PC-9 (cell line): ENCODE measurements at regions not wholly inside any gene's neighbourhood (a gene's known extent, or its start where the extent isn't known, plus 50 kb on each side); places are given as distances from the start of the nearest gene placed in this dataset.
"Not testable (repeated sequence)": the region's sequence is repeated elsewhere in the genome, so short reads cannot be mapped to it uniquely, and the experiment has no call there.

ENCODE experiments used
- BruUV-seq: library from RNA; stranded (reverse); fragments of 400-500 nt; replicated peaks from 2 replicates; lab custom pipeline; 2021; lab: Mats Ljungman, UMichigan
- CTCF ChIA-PET: fragments of 300-600 bp; sonication (Branson Sonifier 250); formaldehyde crosslinking; loops from one replicate; lab custom pipeline; 2022; ENCODE audit warnings: antibody characterized with exemption; lab: Charles Lee
- POLR2A ChIA-PET: fragments of 300-600 bp; sonication (Branson Sonifier 250); formaldehyde crosslinking; loops from one replicate; lab custom pipeline; 2022; ENCODE audit warnings: antibody characterized with exemption; ENCODE audit not compliant: unreplicated experiment; lab: Charles Lee
- DNase-seq, 2 experiments: peaks; one replicate each; pipeline versions ENCODE4 v3.0.0 to v3.0.0-alpha.2; 2015 to 2022; ENCODE audit warnings: mixed read lengths in 1 of 2
- H2AFZ ChIP-seq: fragments of 200-600 bp; sonication (generic); 2 replicates; pipeline ENCODE4 v1.8.1; 2017; ENCODE audit warnings: antibody characterized with exemption
- H3F3A ChIP-seq: fragments of 200-600 bp; sonication (generic); 2 replicates; pipeline ENCODE4 v1.8.1; 2017; ENCODE audit warnings: antibody characterized with exemption, mild to moderate bottlenecking, low read depth; ENCODE audit not compliant: insufficient read depth
- H3K27ac ChIP-seq: fragments of 200-600 bp; sonication (generic); 2 replicates; pipeline ENCODE4 v1.6.1; 2016; ENCODE audit warnings: mixed run types
- H3K27me3 ChIP-seq: fragments of 200-600 bp; sonication (generic); 2 replicates; pipeline ENCODE4 v1.6.1; 2016; ENCODE audit warnings: low read depth, mixed run types; ENCODE audit not compliant: insufficient read depth
- H3K36me3 ChIP-seq: fragments of 200-600 bp; sonication (generic); 2 replicates; pipeline ENCODE4 v1.6.1; 2016; ENCODE audit warnings: low read depth, mixed run types
- H3K4me1 ChIP-seq: fragments of 200-600 bp; sonication (generic); replicated peaks from 2 replicates; pipeline ENCODE4 v1.6.1; 2016; ENCODE audit warnings: mixed run types; ENCODE audit not compliant: insufficient read depth
- H3K4me2 ChIP-seq: fragments of 200-600 bp; sonication (generic); 2 replicates; pipeline ENCODE4 v1.6.1; 2017; ENCODE audit warnings: mixed run types
- H3K4me3 ChIP-seq: fragments of 200-600 bp; sonication (generic); 2 replicates; pipeline ENCODE4 v1.6.1; 2016; ENCODE audit warnings: mixed run types
- H3K79me2 ChIP-seq: fragments of 200-600 bp; sonication (generic); 2 replicates; pipeline ENCODE4 v1.6.1; 2017; ENCODE audit warnings: low read depth, mixed run types
- H3K9me2 ChIP-seq: fragments of 200-600 bp; sonication (generic); 2 replicates; pipeline ENCODE4 v1.8.1; 2017; ENCODE audit warnings: mild to moderate bottlenecking; ENCODE audit not compliant: insufficient read depth
- H3K9me3 ChIP-seq: fragments of 200-600 bp; sonication (generic); 2 replicates; pipeline ENCODE4 v1.8.1; 2016; ENCODE audit warnings: low read depth; ENCODE audit not compliant: insufficient read depth
- H4K20me1 ChIP-seq: fragments of 200-600 bp; sonication (generic); 2 replicates; pipeline ENCODE4 v1.8.1; 2017; ENCODE audit not compliant: insufficient read depth
- EZH2 ChIP-seq: fragments of 200-600 bp; sonication (generic); IDR thresholded peaks from 2 replicates; pipeline ENCODE4 v1.8.0; 2017; ENCODE audit warnings: antibody characterized with exemption, low read depth
- intact Hi-C: fragments of 100-400 bp; cut with micrococcal nuclease; formaldehyde crosslinking; loops from one replicate; pipeline ENCODE4 v1.10.0; 2022; ENCODE audit not compliant: unreplicated experiment
- TF ChIP-seq, protein P1 (sequence below): fragments of 200-600 bp; sonication (generic); conservative IDR thresholded peaks from 2 replicates; pipeline ENCODE4 v1.6.1; 2017; ENCODE audit warnings: mixed run types, antibody characterized with exemption, mild to moderate bottlenecking, moderate library complexity

GRCh38 chr15:96147267-96147666 is 183.2 kb upstream of the NR2F2 start:
- no peak overlapping the region for H3K27ac ChIP-seq
- no peaks in the 10 kb centered on the region for H3K79me2 ChIP-seq
- ChIA-PET CTCF (no interaction called here), POLR2A (no interaction called here)
- H3K9me2 ChIP-seq, result no peaks in the 10 kb centered on the region
- H3K27me3 ChIP-seq, result no peaks in the 10 kb centered on the region
- H3F3A ChIP-seq, result no peaks in the 10 kb centered on the region
- H2AFZ ChIP-seq, result no peak overlapping the region
- DNase-seq, result no peak
- H3K9me3 ChIP-seq, result no peaks in the 10 kb centered on the region
- TF ChIP-seq, protein P1, sequence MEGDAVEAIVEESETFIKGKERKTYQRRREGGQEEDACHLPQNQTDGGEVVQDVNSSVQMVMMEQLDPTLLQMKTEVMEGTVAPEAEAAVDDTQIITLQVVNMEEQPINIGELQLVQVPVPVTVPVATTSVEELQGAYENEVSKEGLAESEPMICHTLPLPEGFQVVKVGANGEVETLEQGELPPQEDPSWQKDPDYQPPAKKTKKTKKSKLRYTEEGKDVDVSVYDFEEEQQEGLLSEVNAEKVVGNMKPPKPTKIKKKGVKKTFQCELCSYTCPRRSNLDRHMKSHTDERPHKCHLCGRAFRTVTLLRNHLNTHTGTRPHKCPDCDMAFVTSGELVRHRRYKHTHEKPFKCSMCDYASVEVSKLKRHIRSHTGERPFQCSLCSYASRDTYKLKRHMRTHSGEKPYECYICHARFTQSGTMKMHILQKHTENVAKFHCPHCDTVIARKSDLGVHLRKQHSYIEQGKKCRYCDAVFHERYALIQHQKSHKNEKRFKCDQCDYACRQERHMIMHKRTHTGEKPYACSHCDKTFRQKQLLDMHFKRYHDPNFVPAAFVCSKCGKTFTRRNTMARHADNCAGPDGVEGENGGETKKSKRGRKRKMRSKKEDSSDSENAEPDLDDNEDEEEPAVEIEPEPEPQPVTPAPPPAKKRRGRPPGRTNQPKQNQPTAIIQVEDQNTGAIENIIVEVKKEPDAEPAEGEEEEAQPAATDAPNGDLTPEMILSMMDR, result no peak
- no peak for TF ChIP-seq EZH2
- no peak overlapping the region for H3K4me3 ChIP-seq
- H3K36me3 ChIP-seq, result no peaks in the 10 kb centered on the region
- H3K4me1 ChIP-seq, result 0 out of 2 replicates have a peak, but pooled peaks cover 5% of the 10 kb centered on the region
- no peak overlapping the region for H3K4me2 ChIP-seq
- no peaks in the 10 kb centered on the region for H4K20me1 ChIP-seq
- intact Hi-C loops, result no loop called here
- BruUV-seq, result no TSS peak

DNA sequence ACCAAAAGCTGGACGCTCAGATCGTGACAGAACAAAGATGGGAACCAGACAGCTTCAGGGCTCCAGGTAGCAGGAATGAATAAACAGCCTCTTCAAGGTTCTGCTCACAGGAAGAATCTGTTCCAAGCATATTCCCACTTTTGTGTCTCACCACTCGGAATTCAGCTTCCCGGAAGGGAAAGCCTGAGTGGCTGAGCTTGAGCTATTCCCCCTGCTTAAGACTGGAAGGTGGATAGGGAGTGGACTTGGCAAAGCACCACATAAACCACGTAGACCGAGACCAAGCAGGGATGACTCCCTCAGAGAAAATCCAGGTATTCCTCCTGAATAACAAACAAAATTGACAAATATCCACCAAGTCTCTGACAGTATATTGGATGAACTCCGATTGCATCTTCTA is 180.2 kb upstream of the NR2F2 start:
- TF ChIP-seq EZH2, result no peak
- TF ChIP-seq, protein P1, result no peak
- CTCF ChIA-PET, result no interaction called here
- no peak for DNase-seq

DNA sequence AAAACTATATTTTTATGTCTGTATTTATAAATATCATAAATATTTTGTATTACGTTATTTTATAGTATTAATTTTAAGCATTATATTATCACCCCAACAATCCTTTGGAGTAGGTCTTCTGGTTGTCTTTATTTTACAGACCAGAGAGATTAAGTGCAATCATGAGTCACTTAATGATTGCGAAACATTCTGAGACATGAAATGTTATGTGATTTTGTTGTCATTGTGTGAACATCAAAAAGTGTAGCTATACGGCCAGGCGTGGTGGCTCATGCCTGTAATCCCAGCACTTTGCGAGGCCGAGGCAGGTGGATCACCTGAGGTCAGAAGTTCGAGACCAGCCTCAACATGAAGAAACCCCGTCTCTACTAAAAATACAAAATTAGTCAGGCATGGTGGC is 178.8 kb upstream of the NR2F2 start:
- H3F3A ChIP-seq, H3K9me3 ChIP-seq, H3K36me3 ChIP-seq, H3K9me2 ChIP-seq, H3K27ac ChIP-seq, H3K4me1 ChIP-seq, H2AFZ ChIP-seq, POLR2A ChIA-PET, H3K4me3 ChIP-seq, H4K20me1 ChIP-seq, BruUV-seq, H3K27me3 ChIP-seq, H3K79me2 ChIP-seq, intact Hi-C loops, CTCF ChIA-PET, H3K4me2 ChIP-seq: not testable (repeated sequence)
- DNase-seq, result peak; percentile 14 to 67

More for the DNA sequence above, 180.2 kb upstream of the NR2F2 start:
- no peaks in the 10 kb centered on the region for H3F3A ChIP-seq
- no TSS peak for BruUV-seq
- H3K36me3 ChIP-seq, result no peaks in the 10 kb centered on the region
- H3K4me2 ChIP-seq, result no peak overlapping the region
- no peaks in the 10 kb centered on the region for H3K27me3 ChIP-seq
- H3K27ac ChIP-seq, result no peak overlapping the region
- H3K9me3 ChIP-seq, result no peaks in the 10 kb centered on the region
- no peaks in the 10 kb centered on the region for H3K9me2 ChIP-seq
- POLR2A ChIA-PET, result no interaction called here
- H4K20me1 ChIP-seq, result no peaks in the 10 kb centered on the region
- H3K4me3 ChIP-seq, result no peak overlapping the region
- H2AFZ ChIP-seq, result no peak overlapping the region
- H3K4me1 ChIP-seq, result 0 out of 2 replicates have a peak, but pooled peaks cover 5% of the 10 kb centered on the region
- no peaks in the 10 kb centered on the region for H3K79me2 ChIP-seq
- intact Hi-C loops, result no loop called here

DNA sequence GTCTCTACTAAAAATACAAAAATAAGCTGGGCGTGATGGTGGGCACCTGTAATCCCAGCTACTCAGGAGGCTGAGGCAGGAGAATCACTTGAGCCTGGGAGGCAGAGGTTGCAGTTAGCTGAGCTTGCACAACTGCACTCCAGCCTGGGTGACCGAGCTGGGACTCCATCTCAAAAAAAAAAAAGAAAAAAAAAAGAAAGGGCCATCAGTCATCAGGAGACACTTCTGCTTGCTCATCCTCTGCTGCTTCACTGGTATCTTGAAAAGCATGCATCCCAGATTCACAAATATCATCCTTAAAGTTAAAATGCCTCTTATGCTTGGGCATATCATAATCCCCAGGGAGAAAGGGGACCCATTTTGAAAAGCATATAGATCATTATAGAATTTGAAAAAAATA is 176.6 kb upstream of the NR2F2 start:
- DNase-seq, result no peak
- Histone ChIP-seq H4K20me1 (no peaks in the 10 kb centered on the region), H3K9me2 (no peaks in the 10 kb centered on the region), H3K36me3 (no peaks in the 10 kb centered on the region), H3F3A (no peaks in the 10 kb centered on the region), H2AFZ (no peak overlapping the region), H3K79me2 (no peaks in the 10 kb centered on the region), H3K27ac (no peak overlapping the region), H3K27me3 (no peaks in the 10 kb centered on the region), H3K4me1 (0 out of 2 replicates have a peak, but pooled peaks cover 5% of the 10 kb centered on the region), H3K9me3 (no peaks in the 10 kb centered on the region; the same call in 1 of the 2 replicates), H3K4me2 (no peak overlapping the region), H3K4me3 (no peak overlapping the region)
- BruUV-seq, result no TSS peak
- intact Hi-C loops, result no loop called here
- TF ChIP-seq, protein P1, result no peak
- TF ChIP-seq EZH2, result no peak
- ChIA-PET POLR2A (interaction anchor here (0.7 kb wide), 1 partner anchor 297 kb away, joined by 5 read pairs; no protein-coding TSS in a partner anchor), CTCF (no interaction called here)
